ENCODE measurements at regions not wholly inside any gene's neighbourhood (a gene's known extent, or its start where the extent isn't known, plus 50 kb on each side); places are given as distances from the start of the nearest gene placed in this dataset.

GRCh38 chr2:145154731-145155130, 634.8 kb upstream of the ZEB2 start:
- no peak overlapping the region for H3K4me2 ChIP-seq (ENCODE audit: low read length)
- H3K9ac ChIP-seq (ENCODE audit: low read depth, low read length), result no peak overlapping the region
- no peak overlapping the region for H3K4me3 ChIP-seq (ENCODE audit: low read length)
- H3K36me3 ChIP-seq (ENCODE audit: insufficient read depth, low read length), result no peaks in the 10 kb centered on the region
- H3K4me1 ChIP-seq (ENCODE audit: control insufficient read depth, insufficient read depth, low read length), result peaks cover 16% of the 10 kb centered on the region
- H3K9me3 ChIP-seq (replicated peaks; ENCODE audit: low read length), result no peaks in the 10 kb centered on the region
- H3K27me3 ChIP-seq (ENCODE audit: control insufficient read depth, insufficient read depth, low read length), result no peaks in the 10 kb centered on the region

GRCh38 chr2:145146691-145147090, 626.8 kb upstream of the ZEB2 start:
- Histone ChIP-seq H3K9ac (ENCODE audit: low read depth, low read length) (no peak overlapping the region), H3K9me3 (replicated peaks; ENCODE audit: low read length) (no peaks in the 10 kb centered on the region), H3K27me3 (ENCODE audit: control insufficient read depth, insufficient read depth, low read length) (no peaks in the 10 kb centered on the region), H3K36me3 (ENCODE audit: insufficient read depth, low read length) (no peaks in the 10 kb centered on the region), H3K4me3 (ENCODE audit: low read length) (no peak overlapping the region), H3K4me1 (ENCODE audit: control insufficient read depth, insufficient read depth, low read length) (no peaks in the 10 kb centered on the region), H3K4me2 (ENCODE audit: low read length) (no peak overlapping the region)

DNA sequence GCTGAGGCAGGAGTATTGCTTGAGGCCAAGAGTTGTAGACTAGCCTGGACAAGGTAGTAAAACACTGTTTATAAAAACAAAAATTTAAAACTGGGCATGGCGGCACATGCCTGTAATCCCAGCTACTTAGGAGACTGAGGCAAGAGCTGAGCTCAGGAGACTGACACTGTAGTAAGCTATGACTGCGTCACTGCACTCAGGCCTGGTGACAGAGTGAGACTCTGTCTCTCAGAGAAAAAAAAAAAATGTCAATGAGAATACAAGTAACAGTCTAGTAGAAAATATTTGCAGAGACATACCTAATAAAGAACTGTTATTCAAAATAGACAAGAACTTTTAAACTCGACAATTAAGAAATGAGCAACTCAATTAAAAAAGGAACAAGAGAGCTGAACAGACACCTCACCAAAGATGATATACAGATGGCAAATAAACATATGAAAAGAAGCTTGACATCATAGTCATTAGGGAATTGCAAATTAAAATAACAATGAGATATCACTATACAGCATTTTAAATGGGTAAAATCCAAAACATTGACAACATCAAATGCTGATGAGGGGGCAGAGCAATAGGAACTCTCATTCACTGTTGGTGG, 624.3 kb upstream of the ZEB2 start:
- Histone ChIP-seq H3K4me3 (ENCODE audit: low read length) (no peak overlapping the region), H3K9me3 (replicated peaks; ENCODE audit: low read length) (no peaks in the 10 kb centered on the region), H3K4me1 (ENCODE audit: control insufficient read depth, insufficient read depth, low read length) (no peaks in the 10 kb centered on the region), H3K36me3 (ENCODE audit: insufficient read depth, low read length) (no peaks in the 10 kb centered on the region), H3K27me3 (ENCODE audit: control insufficient read depth, insufficient read depth, low read length) (no peaks in the 10 kb centered on the region), H3K4me2 (ENCODE audit: low read length) (no peak overlapping the region), H3K9ac (ENCODE audit: low read depth, low read length) (no peak overlapping the region)

DNA sequence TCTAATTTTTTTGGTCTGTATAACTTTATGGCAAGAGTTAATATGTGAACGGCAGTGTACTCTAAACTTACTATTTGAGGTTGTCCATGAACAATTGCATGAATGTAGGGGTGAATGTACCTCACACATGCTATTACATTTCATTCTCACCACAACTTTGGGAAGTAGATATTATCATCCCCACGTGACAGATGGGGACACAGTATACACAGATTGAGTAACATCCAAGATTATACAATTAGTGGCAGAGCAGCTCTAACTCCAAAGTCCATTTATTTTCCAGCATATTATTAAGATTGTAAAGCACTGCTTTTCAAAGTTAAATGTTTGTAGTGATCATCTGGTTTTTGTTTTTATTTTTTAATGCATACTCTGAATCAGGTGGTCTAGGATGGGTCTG, 622.1 kb upstream of the ZEB2 start:
- no peak overlapping the region for H3K4me3 ChIP-seq (ENCODE audit: low read length)
- H3K36me3 ChIP-seq (ENCODE audit: insufficient read depth, low read length), result no peaks in the 10 kb centered on the region
- H3K9me3 ChIP-seq (replicated peaks; ENCODE audit: low read length), result no peaks in the 10 kb centered on the region
- no peak overlapping the region for H3K4me2 ChIP-seq (ENCODE audit: low read length)
- H3K27me3 ChIP-seq (ENCODE audit: control insufficient read depth, insufficient read depth, low read length), result no peaks in the 10 kb centered on the region
- no peaks in the 10 kb centered on the region for H3K4me1 ChIP-seq (ENCODE audit: control insufficient read depth, insufficient read depth, low read length)
- H3K9ac ChIP-seq (ENCODE audit: low read depth, low read length), result no peak overlapping the region

DNA sequence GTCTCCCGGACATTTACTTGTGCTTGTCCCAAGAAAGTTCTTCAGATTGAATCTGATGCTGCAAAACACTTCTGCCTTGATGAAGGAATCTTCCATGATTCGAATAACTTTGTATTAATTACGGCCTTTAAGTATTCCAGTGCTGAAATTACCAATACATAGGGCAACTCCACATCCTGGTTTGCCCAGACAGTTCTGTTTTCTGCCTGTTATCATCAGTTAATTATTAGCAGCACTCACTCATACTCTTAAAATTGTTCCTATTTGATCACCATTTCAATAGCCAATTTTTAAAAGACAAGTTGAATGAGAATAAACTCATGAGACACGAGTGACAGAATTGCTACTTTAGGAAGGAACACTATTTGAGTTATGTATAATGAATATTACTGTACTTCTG, 620.7 kb upstream of the ZEB2 start:
- no peaks in the 10 kb centered on the region for H3K36me3 ChIP-seq (ENCODE audit: insufficient read depth, low read length)
- no peaks in the 10 kb centered on the region for H3K27me3 ChIP-seq (ENCODE audit: control insufficient read depth, insufficient read depth, low read length)
- H3K4me3 ChIP-seq (ENCODE audit: low read length), result no peak overlapping the region
- no peak overlapping the region for H3K4me2 ChIP-seq (ENCODE audit: low read length)
- H3K4me1 ChIP-seq (ENCODE audit: control insufficient read depth, insufficient read depth, low read length), result no peaks in the 10 kb centered on the region
- H3K9me3 ChIP-seq (replicated peaks; ENCODE audit: low read length), result no peaks in the 10 kb centered on the region
- no peak overlapping the region for H3K9ac ChIP-seq (ENCODE audit: low read depth, low read length)

DNA sequence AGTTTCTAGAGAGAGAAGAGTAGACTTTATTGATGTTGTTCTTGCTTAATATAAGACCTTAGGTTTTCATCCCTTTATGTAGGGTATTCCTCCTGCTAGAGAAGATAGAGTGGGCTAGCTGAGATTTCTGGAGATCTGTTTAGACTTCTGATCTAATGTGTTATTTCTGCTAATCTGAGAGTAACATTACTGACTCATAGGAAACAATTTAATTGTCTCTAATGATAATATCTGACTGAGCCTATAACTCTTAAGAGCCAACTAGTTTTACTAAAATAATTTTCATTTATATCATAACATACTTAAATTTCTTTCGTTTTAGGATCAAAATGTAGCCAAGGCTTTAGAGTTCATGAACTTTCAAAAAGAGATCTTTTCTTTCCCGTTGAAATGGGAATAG, 618.7 kb upstream of the ZEB2 start:
- Histone ChIP-seq H3K36me3 (ENCODE audit: insufficient read depth, low read length) (no peaks in the 10 kb centered on the region), H3K9me3 (replicated peaks; ENCODE audit: low read length) (no peaks in the 10 kb centered on the region), H3K4me3 (ENCODE audit: low read length) (no peak overlapping the region), H3K4me2 (ENCODE audit: low read length) (no peak overlapping the region), H3K9ac (ENCODE audit: low read depth, low read length) (no peak overlapping the region), H3K4me1 (ENCODE audit: control insufficient read depth, insufficient read depth, low read length) (no peaks in the 10 kb centered on the region), H3K27me3 (ENCODE audit: control insufficient read depth, insufficient read depth, low read length) (no peaks in the 10 kb centered on the region)

DNA sequence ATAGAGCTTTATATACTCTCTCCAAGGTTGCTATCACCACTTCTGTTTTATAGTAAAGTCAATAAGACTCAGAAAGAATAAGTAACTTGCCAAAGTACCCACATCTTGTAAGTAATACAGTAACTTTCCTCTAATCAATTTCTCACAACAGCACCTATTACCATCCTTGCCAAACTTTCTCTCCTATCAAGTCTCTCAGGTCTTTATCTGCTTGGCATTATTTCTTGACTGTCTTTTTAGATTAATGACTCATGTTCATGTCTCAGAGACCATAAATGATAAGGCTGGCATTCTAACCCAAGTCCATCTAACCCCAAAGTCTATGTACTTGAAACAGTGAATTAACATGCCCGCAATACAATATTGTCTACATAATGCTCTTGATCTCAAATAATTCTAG, 618.0 kb upstream of the ZEB2 start:
- Histone ChIP-seq H3K36me3 (ENCODE audit: insufficient read depth, low read length) (no peaks in the 10 kb centered on the region), H3K4me3 (ENCODE audit: low read length) (no peak overlapping the region), H3K9ac (ENCODE audit: low read depth, low read length) (no peak overlapping the region), H3K4me2 (ENCODE audit: low read length) (no peak overlapping the region), H3K9me3 (replicated peaks; ENCODE audit: low read length) (no peaks in the 10 kb centered on the region), H3K4me1 (ENCODE audit: control insufficient read depth, insufficient read depth, low read length) (no peaks in the 10 kb centered on the region), H3K27me3 (ENCODE audit: control insufficient read depth, insufficient read depth, low read length) (no peaks in the 10 kb centered on the region)

DNA sequence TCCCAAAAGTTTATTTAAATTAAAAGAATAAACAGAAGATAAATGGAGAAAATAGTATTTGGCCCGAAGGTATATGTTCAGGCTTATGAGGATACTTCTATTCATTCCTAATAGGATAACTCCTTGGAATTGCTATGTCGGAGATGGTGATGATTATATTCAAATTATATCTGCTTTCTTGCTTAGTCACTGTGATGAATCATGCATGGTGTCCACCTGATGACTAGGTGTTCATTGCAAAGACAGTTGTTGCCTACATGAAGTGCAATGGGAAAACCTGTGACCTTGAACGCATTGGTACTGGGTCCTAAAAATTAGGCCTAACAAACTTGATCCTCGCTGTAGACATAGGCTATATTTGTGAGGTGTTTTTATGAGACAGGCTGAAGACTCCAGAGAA, 617.3 kb upstream of the ZEB2 start:
- no peaks in the 10 kb centered on the region for H3K27me3 ChIP-seq (ENCODE audit: control insufficient read depth, insufficient read depth, low read length)
- H3K9ac ChIP-seq (ENCODE audit: low read depth, low read length), result no peak overlapping the region

GRCh38 chr2:145136702-145137101, 616.8 kb upstream of the ZEB2 start:
- Histone ChIP-seq H3K9ac (ENCODE audit: low read depth, low read length) (no peak overlapping the region), H3K36me3 (ENCODE audit: insufficient read depth, low read length) (no peaks in the 10 kb centered on the region), H3K4me3 (ENCODE audit: low read length) (no peak overlapping the region), H3K4me1 (ENCODE audit: control insufficient read depth, insufficient read depth, low read length) (no peaks in the 10 kb centered on the region), H3K4me2 (ENCODE audit: low read length) (no peak overlapping the region), H3K27me3 (ENCODE audit: control insufficient read depth, insufficient read depth, low read length) (no peaks in the 10 kb centered on the region), H3K9me3 (replicated peaks; ENCODE audit: low read length) (no peaks in the 10 kb centered on the region)

More for the DNA sequence above, 617.3 kb upstream of the ZEB2 start:
- Histone ChIP-seq H3K4me3 (ENCODE audit: low read length) (no peak overlapping the region), H3K36me3 (ENCODE audit: insufficient read depth, low read length) (no peaks in the 10 kb centered on the region), H3K9me3 (replicated peaks; ENCODE audit: low read length) (no peaks in the 10 kb centered on the region), H3K4me2 (ENCODE audit: low read length) (no peak overlapping the region), H3K4me1 (ENCODE audit: control insufficient read depth, insufficient read depth, low read length) (no peaks in the 10 kb centered on the region)

GRCh38 chr2:145126146-145126545, 606.2 kb upstream of the ZEB2 start:
- H3K4me2 ChIP-seq (ENCODE audit: low read length), result no peak overlapping the region
- H3K27me3 ChIP-seq (ENCODE audit: control insufficient read depth, insufficient read depth, low read length), result no peaks in the 10 kb centered on the region
- H3K9me3 ChIP-seq (replicated peaks; ENCODE audit: low read length), result no peaks in the 10 kb centered on the region
- no peak overlapping the region for H3K9ac ChIP-seq (ENCODE audit: low read depth, low read length)
- H3K4me3 ChIP-seq (ENCODE audit: low read length), result no peak overlapping the region
- no peaks in the 10 kb centered on the region for H3K4me1 ChIP-seq (ENCODE audit: control insufficient read depth, insufficient read depth, low read length)
- H3K36me3 ChIP-seq (ENCODE audit: insufficient read depth, low read length), result no peaks in the 10 kb centered on the region

DNA sequence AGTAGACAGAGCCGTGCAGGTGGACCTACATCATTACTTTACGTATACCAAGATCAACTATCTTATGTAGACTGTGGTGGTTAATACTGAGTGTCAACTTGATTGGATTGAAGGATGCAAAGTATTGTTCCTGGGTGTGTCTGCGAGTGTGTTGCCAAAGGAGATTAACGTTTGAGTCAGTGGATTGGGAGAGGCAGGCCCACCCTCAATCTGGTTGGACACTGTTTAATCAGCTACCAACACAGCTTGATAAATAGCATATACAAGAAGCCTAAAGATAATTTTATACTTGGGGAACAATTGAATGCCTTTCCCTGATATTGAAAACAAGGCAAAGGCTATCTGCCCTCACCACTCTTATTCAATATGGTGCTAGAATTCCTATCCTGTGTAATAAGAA, 604.2 kb upstream of the ZEB2 start:
- Histone ChIP-seq H3K4me1 (ENCODE audit: control insufficient read depth, insufficient read depth, low read length) (no peaks in the 10 kb centered on the region), H3K36me3 (ENCODE audit: insufficient read depth, low read length) (no peaks in the 10 kb centered on the region), H3K9ac (ENCODE audit: low read depth, low read length) (no peak overlapping the region), H3K4me3 (ENCODE audit: low read length) (no peak overlapping the region), H3K9me3 (replicated peaks; ENCODE audit: low read length) (no peaks in the 10 kb centered on the region), H3K27me3 (ENCODE audit: control insufficient read depth, insufficient read depth, low read length) (no peaks in the 10 kb centered on the region), H3K4me2 (ENCODE audit: low read length) (no peak overlapping the region)

DNA sequence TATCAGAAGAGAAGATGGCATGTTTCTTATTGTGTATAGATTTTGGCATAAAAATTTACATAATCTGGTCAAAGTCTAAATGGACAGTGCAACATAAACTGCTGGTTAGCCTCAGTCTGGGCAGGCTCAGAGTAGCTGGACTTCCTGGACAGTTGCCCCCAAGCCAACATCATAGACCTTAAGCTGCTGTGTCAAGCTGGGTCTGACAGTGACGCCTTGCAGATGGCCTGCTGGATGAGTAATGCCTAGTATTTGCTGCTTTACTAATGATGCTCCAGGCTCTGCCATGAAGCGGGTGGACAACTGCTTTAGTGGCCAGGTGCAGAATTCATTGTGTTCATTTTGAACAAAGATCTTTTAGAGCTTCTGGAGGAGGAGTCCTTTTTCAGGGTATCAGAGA, 603.7 kb upstream of the ZEB2 start:
- Histone ChIP-seq H3K9me3 (replicated peaks; ENCODE audit: low read length) (no peaks in the 10 kb centered on the region), H3K9ac (ENCODE audit: low read depth, low read length) (no peak overlapping the region), H3K36me3 (ENCODE audit: insufficient read depth, low read length) (no peaks in the 10 kb centered on the region), H3K27me3 (ENCODE audit: control insufficient read depth, insufficient read depth, low read length) (no peaks in the 10 kb centered on the region), H3K4me3 (ENCODE audit: low read length) (no peak overlapping the region), H3K4me1 (ENCODE audit: control insufficient read depth, insufficient read depth, low read length) (no peaks in the 10 kb centered on the region), H3K4me2 (ENCODE audit: low read length) (no peak overlapping the region)

Measured in skeletal muscle satellite cell (primary cell).